K562 (cell line): ENCODE measurements at regions not wholly inside any gene's neighbourhood (a gene's known extent, or its start where the extent isn't known, plus 50 kb on each side); places are given as distances from the start of the nearest gene placed in this dataset.
A peak's percentile ranks its signal among the peaks of the same experiment; 100 is the strongest.
"Not testable (repeated sequence)": the region's sequence is repeated elsewhere in the genome, so short reads cannot be mapped to it uniquely, and the experiment has no call there.

Source experiments
- ATAC-seq: fragments of 200-7000 bp; cut with Tn5 transposase; 3 replicates; pipeline ENCODE4 v1.9.1; 2020; ENCODE audit warnings: moderate library complexity
- BruUV-seq: library from RNA; stranded (reverse); fragments of 400-500 nt; replicated peaks from 2 replicates; lab custom pipeline; 2021; lab: Mats Ljungman, UMichigan
- CTCF ChIA-PET: fragments of 300-600 bp; formaldehyde crosslinking; extraction: SDS; loops from one replicate; lab custom pipeline; 2021; ENCODE audit warnings: low intra/inter-chr PET ratio; lab: Yijun Ruan, JAX
- POLR2A ChIA-PET: fragments of 300-600, 350-650 bp; sonication (Branson Sonifier 250); formaldehyde crosslinking; extraction: SDS; loops from one replicate; lab custom pipeline; 2021; ENCODE audit warnings: antibody characterized with exemption, inconsistent platforms; lab: Yijun Ruan, JAX
- DNase-seq, 4 experiments: peaks; one replicate each; pipeline versions ENCODE4 v3.0.0 to v3.0.0-alpha.2; 2011 to 2018; ENCODE audit warnings: low spot score in 3 of 4, mixed read lengths in 3 of 4; ENCODE audit errors: extremely low read depth in 1 of 4
- FAIRE-seq: peaks from 2 replicates; lab custom pipeline; 2011; peaks lifted over from hg19 to GRCh38; lab: Jason Lieb, UNC
- H2AFZ ChIP-seq: 2 replicates; pipeline ENCODE4 v1.6.0; 2011; ENCODE audit warnings: low read depth, low read length, control low read depth, inconsistent platforms
- H3K27ac ChIP-seq: fragments of 200-600 bp; 3 replicates; pipeline ENCODE4 v1.8.0; 2011; ENCODE audit warnings: low read depth, mild to moderate bottlenecking, control low read depth, inconsistent platforms, low read length, moderate library complexity, mixed read lengths; ENCODE audit errors: extremely low read depth
- H3K27me3 ChIP-seq, 2 experiments: fragments of 300-600 bp in 1 of 2; 2 replicates in 1 of 2; 3 replicates in 1 of 2; pipeline versions ENCODE4 v1.6.0 to v1.8.0; 2011; ENCODE audit warnings: inconsistent platforms in 2 of 2, low read length in 2 of 2, mild to moderate bottlenecking in 1 of 2, mixed read lengths in 1 of 2, moderate library complexity in 1 of 2; ENCODE audit not compliant: control insufficient read depth in 2 of 2, insufficient read depth in 2 of 2
- H3K36me3 ChIP-seq: fragments of 300-600 bp; 3 replicates; pipeline ENCODE4 v1.8.0; 2011; ENCODE audit warnings: mild to moderate bottlenecking, low read length, inconsistent platforms; ENCODE audit not compliant: control insufficient read depth, insufficient read depth
- H3K4me1 ChIP-seq, 2 experiments: fragments of 200-600 bp in 1 of 2; replicated peaks in 1 of 2; 2 replicates in 1 of 2; 3 replicates in 1 of 2; pipeline versions ENCODE4 v1.5.1 to v1.8.0; 2011; ENCODE audit warnings: inconsistent platforms in 2 of 2, low read length in 2 of 2, mild to moderate bottlenecking in 1 of 2, mixed read lengths in 1 of 2, moderate library complexity in 1 of 2; ENCODE audit not compliant: control insufficient read depth in 2 of 2, insufficient read depth in 2 of 2
- H3K4me2 ChIP-seq: 2 replicates; pipeline ENCODE4 v1.6.1; 2011; ENCODE audit warnings: low read length, control low read depth, inconsistent platforms, mixed read lengths; ENCODE audit not compliant: insufficient read depth
- H3K4me3 ChIP-seq: fragments of 200-600 bp; sonication (generic), shearing (Covaris generic); 2 replicates; pipeline ENCODE4 v1.5.1; 2016; ENCODE audit warnings: control low read depth, inconsistent platforms
- H3K79me2 ChIP-seq: fragments of 200-600 bp; 3 replicates; pipeline ENCODE4 v1.8.0; 2011; ENCODE audit warnings: low read length, inconsistent platforms; ENCODE audit not compliant: control insufficient read depth, insufficient read depth
- H3K9ac ChIP-seq, 2 experiments: 2 replicates each; pipeline versions ENCODE4 v1.6.0 to v1.6.1; 2011; ENCODE audit warnings: low read depth in 2 of 2, low read length in 2 of 2, control low read depth in 1 of 2, inconsistent platforms in 1 of 2, mild to moderate bottlenecking in 1 of 2, mixed read lengths in 1 of 2; ENCODE audit not compliant: insufficient read depth in 1 of 2
- H3K9me1 ChIP-seq: one replicate; pipeline ENCODE4 v1.6.0; 2011; ENCODE audit warnings: inconsistent platforms, mild to moderate bottlenecking, low read length, moderate library complexity; ENCODE audit not compliant: control insufficient read depth, insufficient read depth
- H3K9me3 ChIP-seq: replicated peaks from 2 replicates; pipeline ENCODE4 v1.5.1; 2011; ENCODE audit warnings: low read depth, low read length, inconsistent platforms; ENCODE audit not compliant: control insufficient read depth, insufficient read depth
- H4K20me1 ChIP-seq: replicated peaks from 2 replicates; pipeline ENCODE4 v1.6.1; 2011; ENCODE audit warnings: low read length, inconsistent platforms, mixed read lengths; ENCODE audit not compliant: control insufficient read depth, insufficient read depth
- EHMT2 ChIP-seq: fragments of 450-650 bp; IDR thresholded peaks from 2 replicates; pipeline ENCODE4 v1.6.1; 2018; ENCODE audit warnings: antibody characterized with exemption
- KLF13 ChIP-seq: fragments of 450-650 bp; IDR thresholded peaks from 2 replicates; pipeline ENCODE4 v1.6.1; 2016; ENCODE audit warnings: missing genetic modification characterization, low read depth, mild to moderate bottlenecking, missing compliant biosample characterization, moderate library complexity, borderline replicate concordance
- NR3C1 ChIP-seq: sonication (generic); formaldehyde crosslinking; IDR thresholded peaks from 2 replicates; pipeline ENCODE4 v1.8.1; 2022; ENCODE audit warnings: missing genetic modification reagents
- SNAPC5 ChIP-seq: fragments of 250-450 bp; sonication (Bioruptor Pico); IDR thresholded peaks from 2 replicates; pipeline ENCODE4 v1.8.0; 2021; ENCODE audit warnings: moderate library complexity, mild to moderate bottlenecking, inconsistent platforms
- WGBS: fragments of 100-300 bp; shearing (Covaris generic); methylation state at CpG from one replicate; pipeline ENCODE4 v1.1.6; 2016; ENCODE audit warnings: low coverage, mixed read lengths; ENCODE audit not compliant: insufficient coverage; ENCODE audit errors: missing lambda C conversion rate; 5-methylcytosine and 5-hydroxymethylcytosine counted together
- in situ Hi-C: fragments of 300-500 bp; cut with MboI; formaldehyde crosslinking; loops from 4 replicates; pipeline ENCODE4 v1.15.0; 2018; ENCODE audit warnings: inconsistent platforms, mixed read lengths
- intact Hi-C: fragments of 100-400 bp; cut with micrococcal nuclease; formaldehyde crosslinking; loops from 2 replicates; pipeline ENCODE4 v1.14.2; 2022

DNA sequence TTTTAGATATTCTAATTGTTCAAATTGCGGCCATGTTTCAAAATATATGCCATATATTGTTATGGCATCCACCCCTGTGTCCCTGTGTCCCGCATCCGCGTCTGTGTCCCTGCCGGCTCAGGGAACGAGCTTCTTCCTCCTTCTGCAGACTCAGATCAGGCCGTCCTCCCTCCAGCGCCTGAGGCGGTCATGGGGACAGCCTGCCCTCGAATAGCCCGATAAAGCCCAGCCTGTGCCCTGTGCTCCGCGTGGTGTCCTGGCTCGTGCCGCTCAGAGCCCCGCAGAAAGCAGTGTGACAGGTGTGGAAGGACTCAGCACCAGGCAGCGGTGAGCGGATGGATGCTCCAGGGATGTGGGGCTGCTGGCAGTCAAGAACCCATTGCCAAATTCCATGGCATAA lies 663.4 kb upstream of the DEFB115 start (continued):
- TF ChIP-seq KLF13 (tag): no peak
- TF ChIP-seq, all 486 proteins: peak for 0

- no peaks in the 10 kb centered on the region for H3K9me1 ChIP-seq
- ChIA-PET CTCF (no interaction called here), POLR2A (no interaction called here)
- no TSS peak for BruUV-seq
- ATAC-seq (no peak), FAIRE-seq (no peak), DNase-seq (no peak)
- no peak overlapping the region for H3K9ac ChIP-seq
- H4K20me1 ChIP-seq: no peaks in the 10 kb centered on the region
- intact Hi-C loops (no loop called here), in situ Hi-C loops (no loop called here)
- H3K36me3 ChIP-seq: no peaks in the 10 kb centered on the region
- TF ChIP-seq SNAPC5 (CRISPR knock-in tag) (no peak), NR3C1 (CRISPR knock-in tag) (no peak), EHMT2 (0 out of 2 replicates have a peak, but pooled peaks have one; percentile 53)
- no peak overlapping the region for H3K27ac ChIP-seq
- H2AFZ ChIP-seq: no peak overlapping the region
- H3K4me1 ChIP-seq: peaks cover 0 to 8% of the 10 kb centered on the region in 2 experiments; a peak in 2 of 5 replicates
- H3K79me2 ChIP-seq: no peaks in the 10 kb centered on the region
- H3K27me3 ChIP-seq: no peaks in the 10 kb centered on the region; a peak in 1 of 5 replicates
- 17% methylated on average over 3 of the region's 3 CpGs for WGBS
- H3K4me2 ChIP-seq: no peak overlapping the region
- no peak overlapping the region for H3K4me3 ChIP-seq
- no peaks in the 10 kb centered on the region for H3K9me3 ChIP-seq
Measured at GRCh38 chr20:30595698-30596097, 661.8 kb upstream of the DEFB115 start.

- FAIRE-seq, H4K20me1 ChIP-seq, H2AFZ ChIP-seq, H3K4me3 ChIP-seq, H3K27me3 ChIP-seq, H3K9me3 ChIP-seq, H3K4me2 ChIP-seq, H3K9ac ChIP-seq, H3K79me2 ChIP-seq, POLR2A ChIA-PET, in situ Hi-C loops, H3K9me1 ChIP-seq, CTCF ChIA-PET, intact Hi-C loops, DNase-seq, H3K27ac ChIP-seq, H3K4me1 ChIP-seq, H3K36me3 ChIP-seq, BruUV-seq: not testable (repeated sequence)
- WGBS: 0% methylated on average over 1 of the region's 2 CpGs
- peak; percentile 38; the same call in 2 of the 3 replicates for ATAC-seq
Measured at GRCh38 chr20:30597429-30597828, 660.0 kb upstream of the DEFB115 start.
